ENCODE measurements at regions not wholly inside any gene's neighbourhood (a gene's known extent, or its start where the extent isn't known, plus 50 kb on each side); places are given as distances from the start of the nearest gene placed in this dataset.

- H3K27ac ChIP-seq (replicated peaks in 1 of 4): no peak overlapping the region
- H3K4me1 ChIP-seq: no peaks in the 10 kb centered on the region
- no peaks in the 10 kb centered on the region for H3K36me3 ChIP-seq
- H3K27me3 ChIP-seq: no peaks in the 10 kb centered on the region
- H3K9me3 ChIP-seq: no peaks in the 10 kb centered on the region
- no peak for DNase-seq (ENCODE audit: extremely low spot score)
- intact Hi-C loops (cut with DNase I): no loop called here
- TF ChIP-seq EP300 (IDR thresholded peaks at IDR 0.05): no peak
- TF ChIP-seq CTCF (IDR thresholded peaks at IDR 0.05): no peak
- TF ChIP-seq POLR2A (IDR thresholded peaks at IDR 0.05; ENCODE audit: low read depth): no peak
- no peak for TF ChIP-seq POLR2AphosphoS5 (IDR thresholded peaks at IDR 0.05)
- H3K4me3 ChIP-seq: no peak overlapping the region
- 53% methylated on average over 3 of the region's 3 CpGs for WGBS
Observed at GRCh38 chr9:80467632-80468031, 895.9 kb downstream of the TLE4 start.

GRCh38 chr9:80465556-80465955, 893.8 kb downstream of the TLE4 start:
- Histone ChIP-seq H3K4me3 (no peak overlapping the region), H3K36me3 (no peaks in the 10 kb centered on the region), H3K4me1 (no peaks in the 10 kb centered on the region), H3K27ac (replicated peaks in 1 of 4) (no peak overlapping the region), H3K27me3 (no peaks in the 10 kb centered on the region), H3K9me3 (no peaks in the 10 kb centered on the region)
- DNase-seq (ENCODE audit: extremely low spot score): no peak
- no peak for TF ChIP-seq POLR2AphosphoS5 (IDR thresholded peaks at IDR 0.05)
- TF ChIP-seq CTCF (IDR thresholded peaks at IDR 0.05): no peak
- TF ChIP-seq POLR2A (IDR thresholded peaks at IDR 0.05; ENCODE audit: low read depth): no peak
- TF ChIP-seq EP300 (IDR thresholded peaks at IDR 0.05): no peak
- 87% methylated on average over 3 of the region's 3 CpGs for WGBS
- intact Hi-C loops (cut with DNase I): no loop called here

GRCh38 chr9:80449513-80449912, 877.7 kb downstream of the TLE4 start:
- WGBS: 57% methylated on average over 4 of the region's 4 CpGs
- Histone ChIP-seq H3K27me3 (no peaks in the 10 kb centered on the region), H3K27ac (replicated peaks in 1 of 4) (no peak overlapping the region), H3K4me3 (no peak overlapping the region), H3K4me1 (no peaks in the 10 kb centered on the region), H3K36me3 (no peaks in the 10 kb centered on the region), H3K9me3 (no peaks in the 10 kb centered on the region)
- TF ChIP-seq POLR2AphosphoS5 (IDR thresholded peaks at IDR 0.05): no peak
- TF ChIP-seq CTCF (IDR thresholded peaks at IDR 0.05): no peak
- no peak for TF ChIP-seq POLR2A (IDR thresholded peaks at IDR 0.05; ENCODE audit: low read depth)
- TF ChIP-seq EP300 (IDR thresholded peaks at IDR 0.05): no peak
- intact Hi-C loops (cut with DNase I): no loop called here
- DNase-seq (ENCODE audit: extremely low spot score): no peak

GRCh38 chr9:80448996-80449395, 877.2 kb downstream of the TLE4 start:
- intact Hi-C loops (cut with DNase I): no loop called here
- no peaks in the 10 kb centered on the region for H3K27me3 ChIP-seq
- TF ChIP-seq CTCF (IDR thresholded peaks at IDR 0.05): no peak
- TF ChIP-seq POLR2AphosphoS5 (IDR thresholded peaks at IDR 0.05): no peak
- TF ChIP-seq EP300 (IDR thresholded peaks at IDR 0.05): no peak
- TF ChIP-seq POLR2A (IDR thresholded peaks at IDR 0.05; ENCODE audit: low read depth): no peak
- H3K36me3 ChIP-seq: no peaks in the 10 kb centered on the region
- no peaks in the 10 kb centered on the region for H3K9me3 ChIP-seq
- no peak for DNase-seq (ENCODE audit: extremely low spot score)
- H3K27ac ChIP-seq (replicated peaks in 1 of 4): no peak overlapping the region
- no peaks in the 10 kb centered on the region for H3K4me1 ChIP-seq
- 65% methylated on average over 2 of the region's 2 CpGs for WGBS
- no peak overlapping the region for H3K4me3 ChIP-seq

- Histone ChIP-seq H3K36me3 (no peaks in the 10 kb centered on the region), H3K9me3 (no peaks in the 10 kb centered on the region), H3K4me3 (no peak overlapping the region), H3K27ac (replicated peaks in 1 of 4) (no peak overlapping the region), H3K4me1 (no peaks in the 10 kb centered on the region), H3K27me3 (no peaks in the 10 kb centered on the region)
- WGBS: 96% methylated on average over 3 of the region's 3 CpGs
- TF ChIP-seq POLR2AphosphoS5 (IDR thresholded peaks at IDR 0.05) (no peak), POLR2A (IDR thresholded peaks at IDR 0.05; ENCODE audit: low read depth) (no peak), EP300 (IDR thresholded peaks at IDR 0.05) (no peak), CTCF (IDR thresholded peaks at IDR 0.05) (no peak)
- no peak for DNase-seq (ENCODE audit: extremely low spot score)
- intact Hi-C loops (cut with DNase I): no loop called here
Observed at GRCh38 chr9:80447876-80448275, 876.1 kb downstream of the TLE4 start.
